HG03095 (cell line): ENCODE measurements at regions not wholly inside any gene's neighbourhood (a gene's known extent, or its start where the extent isn't known, plus 50 kb on each side); places are given as distances from the start of the nearest gene placed in this dataset.
"Not testable (repeated sequence)": the region's sequence is repeated elsewhere in the genome, so short reads cannot be mapped to it uniquely, and the experiment has no call there.

Experiments used
- ATAC-seq: cut with Tn5 transposase; IDR thresholded peaks from one replicate; pipeline ENCODE4 v1.9.1; 2021; ENCODE audit warnings: moderate library complexity; ENCODE audit not compliant: unreplicated experiment

- ATAC-seq: no peak
Measured at GRCh38 chr5:106399391-106399790, 1271.3 kb downstream of the EFNA5 start.

GRCh38 chr5:106397700-106398099 lies 1273.0 kb downstream of the EFNA5 start:
- ATAC-seq: no peak

GRCh38 chr5:106393276-106393675 lies 1277.5 kb downstream of the EFNA5 start:
- no peak for ATAC-seq

- ATAC-seq: no peak
Measured at GRCh38 chr5:106392766-106393165, 1278.0 kb downstream of the EFNA5 start.

- not testable (repeated sequence) for ATAC-seq
Measured at GRCh38 chr5:106387767-106388166, 1283.0 kb downstream of the EFNA5 start.

GRCh38 chr5:106386287-106386686 lies 1284.5 kb downstream of the EFNA5 start:
- ATAC-seq: no peak

GRCh38 chr5:106380736-106381135 lies 1290.0 kb downstream of the EFNA5 start:
- ATAC-seq: no peak

- ATAC-seq: no peak
Measured at GRCh38 chr5:106376522-106376921, 1294.2 kb downstream of the EFNA5 start.

- ATAC-seq: no peak
Measured at GRCh38 chr5:106374956-106375355, 1295.8 kb downstream of the EFNA5 start.

- ATAC-seq: no peak
Measured at GRCh38 chr5:106368021-106368420, 1302.7 kb downstream of the EFNA5 start.

GRCh38 chr5:106367281-106367680 lies 1303.5 kb downstream of the EFNA5 start:
- no peak for ATAC-seq

GRCh38 chr5:106363578-106363977 lies 1307.2 kb downstream of the EFNA5 start:
- ATAC-seq: no peak

- no peak for ATAC-seq
Measured at GRCh38 chr5:106361905-106362304, 1308.8 kb downstream of the EFNA5 start.

- no peak for ATAC-seq
Measured at GRCh38 chr5:106331415-106331814, 1339.3 kb downstream of the EFNA5 start.

GRCh38 chr5:106324356-106324755 lies 1346.4 kb downstream of the EFNA5 start:
- ATAC-seq: no peak

GRCh38 chr5:106321242-106321641 lies 1349.5 kb downstream of the EFNA5 start:
- no peak for ATAC-seq

GRCh38 chr5:106314221-106314824 lies 1356.4 kb downstream of the EFNA5 start:
- no peak for ATAC-seq

GRCh38 chr5:106312360-106312759 lies 1358.4 kb downstream of the EFNA5 start:
- no peak for ATAC-seq

- ATAC-seq: no peak
Measured at GRCh38 chr5:106311230-106311915, 1359.4 kb downstream of the EFNA5 start.

GRCh38 chr5:106307265-106307664 lies 1363.5 kb downstream of the EFNA5 start:
- no peak for ATAC-seq

- no peak for ATAC-seq
Measured at GRCh38 chr5:106306313-106307028, 1364.3 kb downstream of the EFNA5 start.

GRCh38 chr5:106303911-106304310 lies 1366.8 kb downstream of the EFNA5 start:
- ATAC-seq: no peak
